ENCODE measurements at regions not wholly inside any gene's neighbourhood (a gene's known extent, or its start where the extent isn't known, plus 50 kb on each side); places are given as distances from the start of the nearest gene placed in this dataset.

DNA sequence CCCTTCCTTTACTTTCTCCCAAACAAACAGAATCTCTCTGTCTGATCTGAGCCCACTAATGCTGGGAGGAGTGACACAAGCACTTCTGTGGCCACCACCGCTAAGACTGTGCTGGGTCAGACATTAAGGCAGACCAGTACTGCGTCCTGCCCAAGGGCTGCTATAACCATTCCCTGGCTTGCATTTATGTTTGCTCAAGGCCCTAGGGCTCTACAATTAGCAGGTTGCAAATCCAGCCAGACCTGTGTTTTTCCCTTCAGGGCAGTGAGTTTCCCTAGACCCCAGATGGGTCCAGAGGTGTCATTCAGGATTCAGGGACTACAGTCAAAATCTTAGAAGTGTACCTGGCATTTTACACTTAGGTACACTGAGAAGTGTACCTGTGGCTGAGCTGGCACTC is 89.7 kb downstream of the SPANXN4 start:
- TF ChIP-seq EZH2 (IDR thresholded peaks at IDR 0.05), result no peak
- TF ChIP-seq POLR2AphosphoS5 (IDR thresholded peaks at IDR 0.05; ENCODE audit: borderline replicate concordance, low read depth, low read length), result no peak
- TF ChIP-seq FOXP2 (optimal IDR thresholded peaks at IDR 0.05; ENCODE audit: control extremely low read depth, extremely low read length, insufficient read depth), result no peak
